Lower leg skin (tissue), 4 donors: ENCODE measurements at regions not wholly inside any gene's neighbourhood (a gene's known extent, or its start where the extent isn't known, plus 50 kb on each side); places are given as distances from the start of the nearest gene placed in this dataset.
"Not testable (repeated sequence)": the region's sequence is repeated elsewhere in the genome, so short reads cannot be mapped to it uniquely, and the experiment has no call there.

Experiments
- DNase-seq, 2 donors: peaks; one replicate each; pipeline ENCODE4 v3.0.0-alpha.2; 2019; ENCODE audit warnings: low spot score in 2 of 2
- H3K4me3 ChIP-seq: fragments of 200-600 bp; sonication (generic); 2 replicates; pipeline ENCODE4 v1.5.1; 2017; ENCODE audit warnings: mild to moderate bottlenecking, low read depth; ENCODE audit not compliant: poor library complexity, severe bottlenecking
- POLR2A ChIP-seq, 2 donors: fragments of 450-650 bp; IDR thresholded peaks; one replicate each; pipeline ENCODE4 v1.6.1; 2016 to 2017; ENCODE audit warnings: antibody characterized with exemption in 2 of 2, mild to moderate bottlenecking in 1 of 2, moderate library complexity in 1 of 2
- WGBS, 2 donors: methylation state at CpG; one replicate each; pipeline ENCODE4 v1.1.5; 2018; 5-methylcytosine and 5-hydroxymethylcytosine counted together
- intact Hi-C: fragments of 100-400 bp; cut with DNase I; formaldehyde crosslinking; loops from one replicate; pipeline ENCODE4 v1.15.0; 2023; ENCODE audit warnings: low total_unique reads
- TF ChIP-seq, protein P1 (sequence below), 3 donors: fragments of 450-650 bp; IDR thresholded peaks; one replicate each; pipeline ENCODE4 v1.5.1; 2016; ENCODE audit warnings: antibody characterized with exemption in 3 of 3, mild to moderate bottlenecking in 3 of 3, moderate library complexity in 2 of 3

DNA sequence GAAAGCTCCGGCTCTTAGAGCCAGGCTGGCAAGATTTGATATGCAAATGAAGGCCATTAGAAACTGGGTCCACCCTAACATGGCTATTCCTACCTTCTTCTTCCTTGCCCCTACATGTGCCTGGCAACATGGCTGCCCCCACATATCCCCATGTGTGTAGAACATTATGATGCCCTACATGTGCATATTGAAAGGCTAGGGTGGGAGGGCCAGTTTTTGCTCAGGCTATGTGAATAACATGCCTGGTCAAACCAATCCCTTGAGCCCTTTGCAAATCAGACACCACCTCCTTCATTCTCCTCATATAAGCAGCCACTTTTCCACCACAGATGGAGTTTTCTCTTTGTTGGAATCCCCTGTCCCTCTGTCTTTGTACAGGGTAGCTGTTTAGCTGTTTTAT lies 303.4 kb downstream of the RPIA start:
- H3K4me3 ChIP-seq, intact Hi-C loops, DNase-seq: not testable (repeated sequence)
- no CpG with 5 or more reads among the region's 1 CpG for WGBS, 2 donors

DNA sequence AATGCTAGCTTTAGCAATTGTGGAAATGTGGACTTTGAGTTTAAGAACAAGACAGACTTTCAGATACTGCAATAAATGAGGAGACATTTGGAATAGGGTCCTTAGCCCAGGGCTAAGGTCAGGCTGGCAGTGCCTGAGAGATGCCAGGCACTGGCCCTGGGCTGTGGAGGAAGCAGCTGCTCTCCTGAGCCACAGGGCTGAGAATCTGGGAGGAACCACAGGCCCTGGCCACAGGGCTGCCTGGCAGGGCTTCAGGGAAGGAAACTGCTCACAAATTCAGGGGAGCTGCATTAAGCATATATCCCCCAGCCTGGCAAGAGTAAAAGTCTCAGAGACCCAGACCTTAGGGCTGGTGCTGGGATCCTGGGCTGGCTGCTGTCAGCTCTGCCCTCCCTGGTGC lies 305.1 kb downstream of the RPIA start:
- intact Hi-C loops, H3K4me3 ChIP-seq: not testable (repeated sequence)
- DNase-seq: peak in 1 of 2 donors; percentile 31

DNA sequence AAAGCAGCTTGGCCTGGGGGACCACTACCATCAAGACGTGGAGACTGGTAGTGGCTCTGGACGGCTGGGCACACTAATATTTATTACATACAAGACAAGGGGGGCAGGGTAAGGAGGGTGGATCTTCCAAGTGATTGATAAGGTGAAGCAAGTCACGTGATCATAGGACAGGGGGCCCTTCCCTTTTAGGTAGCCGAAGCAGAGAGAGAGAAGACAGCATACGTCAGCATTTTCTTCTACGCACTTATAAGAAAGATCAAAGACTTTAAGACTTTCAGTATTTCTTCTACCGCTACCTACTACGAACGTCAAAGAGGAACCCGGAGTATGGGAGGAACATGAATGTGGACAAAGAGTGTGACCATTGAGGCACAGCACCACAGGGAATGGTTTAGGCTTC lies 307.9 kb downstream of the RPIA start:
- no peak overlapping the region for H3K4me3 ChIP-seq
- WGBS, 2 donors: 85% methylated on average over 10 of the region's 10 CpGs
- intact Hi-C loops: no loop called here
- DNase-seq: no peak
- TF ChIP-seq, protein P1, sequence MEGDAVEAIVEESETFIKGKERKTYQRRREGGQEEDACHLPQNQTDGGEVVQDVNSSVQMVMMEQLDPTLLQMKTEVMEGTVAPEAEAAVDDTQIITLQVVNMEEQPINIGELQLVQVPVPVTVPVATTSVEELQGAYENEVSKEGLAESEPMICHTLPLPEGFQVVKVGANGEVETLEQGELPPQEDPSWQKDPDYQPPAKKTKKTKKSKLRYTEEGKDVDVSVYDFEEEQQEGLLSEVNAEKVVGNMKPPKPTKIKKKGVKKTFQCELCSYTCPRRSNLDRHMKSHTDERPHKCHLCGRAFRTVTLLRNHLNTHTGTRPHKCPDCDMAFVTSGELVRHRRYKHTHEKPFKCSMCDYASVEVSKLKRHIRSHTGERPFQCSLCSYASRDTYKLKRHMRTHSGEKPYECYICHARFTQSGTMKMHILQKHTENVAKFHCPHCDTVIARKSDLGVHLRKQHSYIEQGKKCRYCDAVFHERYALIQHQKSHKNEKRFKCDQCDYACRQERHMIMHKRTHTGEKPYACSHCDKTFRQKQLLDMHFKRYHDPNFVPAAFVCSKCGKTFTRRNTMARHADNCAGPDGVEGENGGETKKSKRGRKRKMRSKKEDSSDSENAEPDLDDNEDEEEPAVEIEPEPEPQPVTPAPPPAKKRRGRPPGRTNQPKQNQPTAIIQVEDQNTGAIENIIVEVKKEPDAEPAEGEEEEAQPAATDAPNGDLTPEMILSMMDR (IDR thresholded peaks at IDR 0.05): no peak
- TF ChIP-seq POLR2A (IDR thresholded peaks at IDR 0.05): no peak

DNA sequence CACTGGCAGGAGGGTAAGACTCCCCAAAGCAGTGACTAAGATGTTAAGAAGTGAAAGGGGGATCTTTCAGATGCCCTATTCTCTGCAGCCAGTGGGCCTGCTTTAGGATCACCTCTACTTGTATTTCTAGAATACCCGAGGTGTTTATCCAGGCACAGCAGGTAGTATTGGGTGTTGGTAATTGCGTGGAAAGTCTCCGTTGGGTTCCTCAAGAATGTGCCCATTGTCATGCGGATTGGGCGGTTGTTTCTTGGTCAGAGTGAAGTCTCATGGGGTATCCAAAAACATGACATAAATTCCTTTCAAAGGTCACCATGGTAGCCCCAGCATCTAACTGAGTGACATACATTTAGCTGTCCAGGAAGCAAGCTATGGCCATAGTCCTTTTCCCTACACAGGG lies 308.8 kb downstream of the RPIA start:
- no peak overlapping the region for H3K4me3 ChIP-seq
- WGBS, 2 donors: 78 to 83% methylated on average over 5 of the region's 5 CpGs
- no peak for TF ChIP-seq POLR2A (IDR thresholded peaks at IDR 0.05)
- TF ChIP-seq, protein P1 (IDR thresholded peaks at IDR 0.05): no peak
- DNase-seq: peak in 1 of 2 donors; percentile 46
- intact Hi-C loops: no loop called here

DNA sequence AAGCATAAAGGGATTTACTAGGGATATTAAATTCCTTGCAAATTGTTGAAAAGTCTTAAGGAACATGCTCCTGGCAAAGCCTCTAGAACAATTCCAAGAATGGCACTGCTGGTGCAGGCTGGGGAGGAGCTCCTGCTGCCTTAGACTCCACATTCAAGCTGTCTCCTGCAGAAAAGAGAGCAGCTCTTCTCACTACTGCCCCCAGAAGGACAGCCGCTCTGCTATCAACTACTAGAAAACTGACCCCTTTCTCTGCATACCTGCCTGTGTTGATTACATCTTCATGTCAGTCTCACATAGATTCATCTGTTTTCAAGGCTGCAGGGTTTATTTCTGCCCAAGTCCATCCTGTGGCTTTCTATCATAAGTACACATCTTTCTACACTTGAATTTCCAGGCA lies 312.8 kb downstream of the RPIA start:
- H3K4me3 ChIP-seq, DNase-seq, intact Hi-C loops: not testable (repeated sequence)
- 43 to 48% methylated on average over 1 of the region's 1 CpG for WGBS, 2 donors

DNA sequence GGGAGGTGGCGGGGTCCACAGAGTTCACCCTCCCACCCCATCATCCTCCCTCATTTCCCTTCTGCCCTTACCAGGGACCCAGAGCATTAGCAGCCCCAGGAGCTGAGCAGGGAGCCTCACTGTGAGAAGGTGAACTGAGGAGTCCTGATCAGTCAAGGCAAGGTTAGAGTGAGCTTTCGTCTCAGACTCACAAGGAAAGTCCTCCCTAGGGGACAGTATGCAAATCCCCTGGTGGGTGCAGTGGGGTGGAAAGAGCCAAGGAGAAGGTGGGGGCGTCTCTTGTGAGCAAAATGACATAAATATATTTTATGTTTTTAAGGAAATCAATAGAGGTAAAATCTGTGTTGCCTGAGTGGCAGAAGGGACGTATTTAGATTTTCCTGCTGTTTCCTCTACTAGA lies 329.1 kb downstream of the RPIA start:
- DNase-seq, H3K4me3 ChIP-seq, intact Hi-C loops: not testable (repeated sequence)
- WGBS, 2 donors: 67 to 70% methylated on average over 3 to 4 of the region's 4 CpGs

DNA sequence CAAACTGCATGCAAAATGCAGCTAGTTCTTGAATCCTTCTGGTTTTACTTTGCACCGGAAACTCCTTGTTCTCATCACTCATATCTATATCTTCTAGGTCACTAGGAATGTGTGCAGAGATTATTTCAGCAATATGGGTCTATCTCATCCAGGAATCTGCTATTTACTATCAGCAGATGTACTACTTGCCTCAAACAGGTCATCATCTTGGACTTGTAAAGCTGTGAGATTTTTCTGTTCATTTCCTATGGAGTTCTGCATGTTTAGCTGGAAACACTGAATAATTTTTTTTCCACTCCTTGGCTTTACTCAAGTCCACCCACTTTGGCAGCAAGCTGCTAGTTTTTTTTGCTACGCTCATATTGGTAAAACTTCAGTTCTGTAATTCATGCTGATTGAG lies 334.8 kb downstream of the RPIA start:
- intact Hi-C loops, DNase-seq, H3K4me3 ChIP-seq: not testable (repeated sequence)
- 61 to 63% methylated on average over 2 of the region's 2 CpGs for WGBS, 2 donors

DNA sequence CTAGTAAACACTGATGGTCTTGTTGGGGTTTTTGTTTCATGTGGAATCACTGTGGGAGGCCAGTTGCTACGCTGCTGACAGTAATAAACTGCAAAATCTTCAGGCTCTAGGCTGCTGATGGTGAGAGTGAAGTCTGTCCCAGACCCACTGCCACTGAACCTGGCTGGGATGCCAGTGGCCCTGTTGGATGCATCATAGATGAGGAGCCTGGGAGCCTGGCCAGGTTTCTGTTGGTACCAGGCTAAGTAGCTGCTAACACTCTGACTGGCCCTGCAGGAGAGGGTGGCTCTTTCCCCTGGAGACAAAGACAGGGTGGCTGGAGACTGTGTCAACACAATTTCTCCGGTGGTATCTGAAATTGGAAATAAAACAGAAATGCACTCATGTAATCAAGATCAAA lies 335.6 kb downstream of the RPIA start:
- H3K4me3 ChIP-seq, DNase-seq, intact Hi-C loops: not testable (repeated sequence)
- WGBS, 2 donors: 68 to 86% methylated on average over 2 of the region's 2 CpGs

DNA sequence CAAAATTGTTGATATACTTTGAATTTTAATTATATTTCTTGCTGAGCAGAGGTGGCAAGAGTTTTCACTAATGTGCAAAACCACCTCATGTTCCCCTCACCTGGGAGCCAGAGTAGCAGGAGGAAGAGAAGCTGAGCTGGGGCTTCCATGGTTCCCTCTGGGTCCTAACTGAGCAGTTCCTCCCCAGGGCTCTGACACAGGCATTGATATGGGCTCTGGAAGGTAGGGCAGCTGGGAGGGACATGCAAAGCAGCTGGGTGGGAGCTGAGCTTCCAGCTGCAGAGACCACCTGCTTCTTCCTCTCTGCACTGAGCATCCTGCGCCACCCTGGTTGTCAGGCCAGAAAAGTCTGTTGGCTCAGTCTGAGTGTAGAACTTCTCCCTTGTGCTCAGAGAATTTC lies 336.1 kb downstream of the RPIA start:
- H3K4me3 ChIP-seq, DNase-seq, intact Hi-C loops: not testable (repeated sequence)
- 37 to 84% methylated on average over 1 of the region's 1 CpG for WGBS, 2 donors

DNA sequence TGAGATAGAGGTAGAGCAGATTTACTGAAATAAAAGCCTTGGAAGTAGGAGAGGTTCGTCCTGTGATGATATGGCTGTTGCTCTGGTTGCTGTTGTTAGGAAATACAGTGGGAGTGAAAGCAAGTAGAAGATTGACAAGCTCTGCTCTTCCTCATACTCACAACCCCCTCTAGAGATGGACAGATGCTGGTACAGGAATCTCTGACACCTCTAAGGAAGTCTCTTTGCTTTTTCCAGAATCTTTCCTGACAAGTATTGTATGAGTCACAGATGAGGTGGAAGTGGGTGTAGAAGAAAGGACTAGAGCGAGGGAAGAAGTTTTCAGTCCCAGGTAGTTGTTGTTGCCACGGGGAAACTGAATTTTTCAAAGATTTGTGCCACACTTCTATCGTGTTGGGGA lies 337.8 kb downstream of the RPIA start:
- WGBS, 2 donors: 22 to 46% methylated on average over 3 to 4 of the region's 4 CpGs
- H3K4me3 ChIP-seq, intact Hi-C loops, DNase-seq: not testable (repeated sequence)

DNA sequence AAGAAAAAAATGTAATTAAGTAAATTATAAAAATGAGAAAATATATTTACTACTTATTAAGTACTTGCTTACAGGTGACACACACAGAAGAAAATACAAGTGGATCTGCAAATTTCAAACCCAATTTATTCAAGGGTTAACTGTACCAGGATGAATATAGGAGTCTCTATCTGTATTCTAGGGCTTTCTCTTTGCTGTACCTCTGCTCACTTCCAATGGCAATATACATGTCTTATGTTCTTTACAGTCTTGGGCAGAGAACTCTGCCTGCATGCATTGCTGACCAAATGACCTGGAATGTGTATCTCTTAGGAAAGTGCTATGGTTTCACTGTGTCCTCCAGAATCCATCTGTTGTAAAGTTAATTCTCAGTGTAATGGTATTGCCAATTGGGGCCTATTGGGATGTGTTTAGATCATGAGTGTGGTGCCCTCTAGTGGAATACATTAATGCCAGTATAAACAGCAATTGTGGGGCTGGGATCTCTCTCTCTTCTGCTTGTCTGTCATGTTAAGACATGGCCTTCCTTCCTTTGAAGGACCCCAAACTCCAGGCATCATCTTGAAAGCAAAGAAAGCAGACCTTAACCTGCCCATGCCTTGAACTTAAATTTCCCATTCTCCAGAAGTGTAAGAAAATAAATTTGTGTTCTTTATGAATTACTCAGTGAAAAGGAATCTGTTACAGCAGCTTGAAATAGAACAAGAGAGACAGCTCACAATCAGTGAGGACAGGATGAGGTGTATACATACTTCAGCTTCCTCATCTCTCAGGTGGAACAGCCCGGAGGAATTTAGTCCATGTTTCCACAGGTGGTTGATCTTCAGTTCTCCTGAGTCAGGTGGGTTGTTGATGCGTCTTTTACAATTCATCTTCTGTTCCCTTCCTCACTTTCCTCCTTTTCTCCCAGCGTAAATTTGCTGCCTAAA lies 356.9 kb downstream of the RPIA start:
- intact Hi-C loops, H3K4me3 ChIP-seq, DNase-seq: not testable (repeated sequence)
- WGBS, 2 donors: 57 to 72% methylated on average over 2 of the region's 3 CpGs

DNA sequence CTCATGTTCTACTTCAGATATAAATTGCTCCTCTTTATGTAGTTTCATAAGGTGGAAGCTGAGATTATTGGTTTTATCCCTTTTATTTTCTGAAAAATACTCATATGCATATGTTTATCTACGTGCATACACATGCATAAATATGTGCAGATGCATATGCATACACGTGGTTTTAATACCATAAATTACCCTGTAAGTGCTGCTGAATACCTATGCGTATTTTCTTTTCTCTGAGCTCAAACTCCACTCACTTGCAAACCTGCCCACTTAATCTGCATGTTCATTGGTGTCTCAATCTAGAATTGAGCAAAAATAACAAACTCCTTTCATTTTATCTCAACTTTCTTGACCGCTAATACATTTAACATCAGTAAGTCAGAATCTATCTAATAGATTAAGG lies 367.1 kb downstream of the RPIA start:
- DNase-seq, intact Hi-C loops, H3K4me3 ChIP-seq: not testable (repeated sequence)
- 57 to 67% methylated on average over 4 of the region's 4 CpGs for WGBS, 2 donors

DNA sequence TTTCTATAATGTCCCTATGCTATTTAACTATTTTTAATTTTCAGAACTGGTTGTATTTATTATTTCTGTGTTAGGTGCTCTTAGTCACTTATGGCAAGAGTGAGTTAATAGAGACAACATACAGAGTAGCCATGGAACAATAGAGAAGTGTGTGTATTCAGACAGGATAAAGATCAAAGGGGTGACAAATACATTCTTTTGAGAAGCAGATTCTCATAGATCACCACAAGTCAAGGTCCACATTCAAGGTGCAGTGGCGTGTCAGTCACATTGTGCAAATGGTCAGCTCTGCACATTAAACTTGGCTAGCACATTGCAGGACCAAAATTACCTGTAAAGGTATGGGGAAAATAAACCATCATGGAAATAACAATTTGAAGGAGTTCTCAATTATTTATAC lies 369.7 kb downstream of the RPIA start:
- WGBS, 2 donors: 72 to 74% methylated on average over 1 of the region's 1 CpG
- H3K4me3 ChIP-seq, DNase-seq: not testable (repeated sequence)

More for the DNA sequence above, 369.7 kb downstream of the RPIA start:
- intact Hi-C loops: not testable (repeated sequence)
